ENCODE measurements at regions not wholly inside any gene's neighbourhood (a gene's known extent, or its start where the extent isn't known, plus 50 kb on each side); places are given as distances from the start of the nearest gene placed in this dataset.

- peaks cover 0 to 2% (median 0%) of the 10 kb centered on the region in 3 donors for H3K9me3 ChIP-seq (ENCODE audit: control insufficient read depth in 3 of 3, low read length in 3 of 3)
- H3K27ac ChIP-seq (ENCODE audit: low read depth, low read length): no peak overlapping the region
- H3K9ac ChIP-seq (ENCODE audit: low read depth in 1 of 3, low read length in 3 of 3): no peak overlapping the region
- H3K4me3 ChIP-seq (ENCODE audit: low read length in 3 of 3): no peak overlapping the region
- peaks cover 0 to 8% (median 0%) of the 10 kb centered on the region in 3 donors for H3K4me1 ChIP-seq (ENCODE audit: control insufficient read depth in 3 of 3, insufficient read depth in 3 of 3, low read length in 3 of 3)
- no peaks in the 10 kb centered on the region for H3K36me3 ChIP-seq (ENCODE audit: control insufficient read depth in 3 of 3, insufficient read depth in 3 of 3, low read length in 3 of 3)
- peaks cover 4 to 41% (median 30%) of the 10 kb centered on the region in 3 donors for H3K27me3 ChIP-seq (ENCODE audit: control insufficient read depth in 3 of 3, insufficient read depth in 3 of 3, low read length in 3 of 3)
Measured at GRCh38 chr11:70760416-70761020, 362.2 kb downstream of the CTTN start.

DNA sequence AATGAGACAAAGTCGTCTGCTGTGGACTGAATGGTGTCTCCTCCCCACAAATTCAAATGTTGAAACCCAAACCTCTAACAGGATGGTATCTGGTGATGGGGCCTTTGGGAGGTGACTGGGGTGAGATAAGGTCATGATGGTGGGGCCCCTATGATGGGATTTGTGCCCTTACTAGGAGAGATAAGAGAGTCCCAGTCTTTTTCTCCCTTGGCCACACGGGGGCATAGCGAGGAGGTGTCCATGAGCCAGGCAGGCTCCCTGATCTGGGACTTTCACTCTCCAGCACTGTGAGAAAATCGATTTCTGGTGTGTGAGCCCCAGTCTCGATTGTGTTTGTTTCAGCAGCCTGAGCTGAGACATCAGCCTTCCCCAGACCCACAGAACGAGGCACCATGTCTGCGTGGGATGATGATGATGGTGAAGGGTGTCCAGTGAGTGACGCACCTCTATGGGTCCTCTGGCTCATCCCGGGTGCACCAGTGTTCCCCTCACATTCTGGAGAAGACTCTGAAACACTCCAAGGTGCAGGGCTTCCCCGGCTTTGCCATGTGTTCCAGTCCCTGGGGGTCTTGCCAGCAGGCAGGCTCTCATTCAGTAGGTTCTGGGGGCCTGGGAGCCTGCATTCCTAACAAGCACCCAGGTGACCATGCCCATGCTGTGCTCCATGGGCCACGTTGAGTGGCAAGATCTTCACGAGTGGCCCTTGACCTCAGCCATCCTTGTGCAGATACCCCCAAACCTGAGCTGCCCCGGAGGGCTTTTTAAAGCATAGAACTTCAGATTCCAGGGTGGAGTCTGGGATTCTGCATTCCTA is 363.0 kb downstream of the CTTN start:
- Histone ChIP-seq H3K27ac (ENCODE audit: low read depth, low read length) (no peak overlapping the region), H3K36me3 (ENCODE audit: control insufficient read depth in 3 of 3, insufficient read depth in 3 of 3, low read length in 3 of 3) (no peaks in the 10 kb centered on the region), H3K4me1 (ENCODE audit: control insufficient read depth in 3 of 3, insufficient read depth in 3 of 3, low read length in 3 of 3) (peaks cover 0 to 6% (median 0%) of the 10 kb centered on the region in 3 donors), H3K4me3 (ENCODE audit: low read length in 3 of 3) (no peak overlapping the region), H3K9me3 (ENCODE audit: control insufficient read depth in 3 of 3, low read length in 3 of 3) (peaks cover 0 to 2% (median 0%) of the 10 kb centered on the region in 3 donors), H3K9ac (ENCODE audit: low read depth in 1 of 3, low read length in 3 of 3) (no peak overlapping the region), H3K27me3 (ENCODE audit: control insufficient read depth in 3 of 3, insufficient read depth in 3 of 3, low read length in 3 of 3) (peaks cover 0 to 38% (median 23%) of the 10 kb centered on the region in 3 donors)

DNA sequence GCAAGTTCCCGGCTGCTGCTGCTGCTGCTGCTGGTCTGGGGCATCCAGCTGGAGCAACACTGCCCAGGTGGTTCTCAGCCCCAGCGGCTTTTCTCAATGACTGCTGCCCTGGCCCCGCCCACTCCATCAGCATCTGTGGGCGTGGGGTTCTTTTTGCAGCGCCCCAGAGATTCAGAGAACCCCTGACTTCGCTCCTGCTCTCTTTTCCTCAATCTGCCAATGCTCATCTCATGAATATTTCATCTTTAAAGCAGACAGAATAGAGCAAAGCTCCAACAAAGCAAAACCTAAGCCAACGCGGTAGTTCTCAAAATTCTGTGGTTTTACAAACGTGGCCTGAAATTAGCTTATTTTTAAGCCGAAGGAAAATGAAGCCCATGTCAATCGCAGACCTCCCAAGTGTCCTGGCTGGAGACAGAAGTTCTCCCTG is 363.6 kb downstream of the CTTN start:
- Histone ChIP-seq H3K27ac (ENCODE audit: low read depth, low read length) (no peak overlapping the region), H3K36me3 (ENCODE audit: control insufficient read depth in 3 of 3, insufficient read depth in 3 of 3, low read length in 3 of 3) (no peaks in the 10 kb centered on the region), H3K4me1 (ENCODE audit: control insufficient read depth in 3 of 3, insufficient read depth in 3 of 3, low read length in 3 of 3) (peaks cover 0 to 6% (median 0%) of the 10 kb centered on the region in 3 donors), H3K27me3 (ENCODE audit: control insufficient read depth in 3 of 3, insufficient read depth in 3 of 3, low read length in 3 of 3) (peaks cover 0 to 35% (median 17%) of the 10 kb centered on the region in 3 donors), H3K9me3 (ENCODE audit: control insufficient read depth in 3 of 3, low read length in 3 of 3) (peaks cover 0 to 2% (median 0%) of the 10 kb centered on the region in 3 donors), H3K4me3 (ENCODE audit: low read length in 3 of 3) (no peak overlapping the region), H3K9ac (ENCODE audit: low read depth in 1 of 3, low read length in 3 of 3) (no peak overlapping the region)

- Histone ChIP-seq H3K27me3 (ENCODE audit: control insufficient read depth in 3 of 3, insufficient read depth in 3 of 3, low read length in 3 of 3) (peaks cover 0 to 27% (median 13%) of the 10 kb centered on the region in 3 donors), H3K9ac (ENCODE audit: low read depth in 1 of 3, low read length in 3 of 3) (no peak overlapping the region)
Measured at GRCh38 chr11:70762810-70763209, 364.5 kb downstream of the CTTN start.

DNA sequence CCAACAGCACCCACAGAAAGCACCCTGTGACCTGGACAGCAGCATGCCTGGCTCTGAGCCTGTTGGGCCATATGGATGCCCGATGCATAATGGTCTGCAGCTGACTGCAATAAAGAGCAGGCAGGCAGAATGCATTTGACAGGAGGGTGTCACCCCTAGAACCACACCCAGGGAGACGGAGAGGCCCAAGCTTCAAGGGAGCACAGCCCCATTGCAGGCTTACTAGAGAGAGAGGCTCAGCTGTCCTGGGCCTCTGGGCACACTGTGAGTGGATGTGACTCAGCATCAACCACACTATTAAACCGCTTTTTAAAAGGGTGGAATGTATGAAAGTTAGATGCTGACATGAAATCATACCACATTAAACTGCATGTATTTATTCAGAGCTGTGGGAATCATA is 365.3 kb downstream of the CTTN start:
- Histone ChIP-seq H3K4me3 (ENCODE audit: low read length in 3 of 3) (no peak overlapping the region), H3K4me1 (ENCODE audit: control insufficient read depth in 3 of 3, insufficient read depth in 3 of 3, low read length in 3 of 3) (peaks cover 0 to 6% (median 0%) of the 10 kb centered on the region in 3 donors), H3K36me3 (ENCODE audit: control insufficient read depth in 3 of 3, insufficient read depth in 3 of 3, low read length in 3 of 3) (no peaks in the 10 kb centered on the region), H3K27me3 (ENCODE audit: control insufficient read depth in 3 of 3, insufficient read depth in 3 of 3, low read length in 3 of 3) (peaks cover 0 to 21% (median 13%) of the 10 kb centered on the region in 3 donors), H3K9ac (ENCODE audit: low read depth in 1 of 3, low read length in 3 of 3) (no peak overlapping the region), H3K9me3 (ENCODE audit: control insufficient read depth in 3 of 3, low read length in 3 of 3) (peaks cover 0 to 2% (median 0%) of the 10 kb centered on the region in 3 donors), H3K27ac (ENCODE audit: low read depth, low read length) (no peak overlapping the region)

More at GRCh38 chr11:70762810-70763209, 364.5 kb downstream of the CTTN start:
- Histone ChIP-seq H3K27ac (ENCODE audit: low read depth, low read length) (no peak overlapping the region), H3K4me3 (ENCODE audit: low read length in 3 of 3) (no peak overlapping the region), H3K4me1 (ENCODE audit: control insufficient read depth in 3 of 3, insufficient read depth in 3 of 3, low read length in 3 of 3) (peaks cover 0 to 6% (median 0%) of the 10 kb centered on the region in 3 donors), H3K36me3 (ENCODE audit: control insufficient read depth in 3 of 3, insufficient read depth in 3 of 3, low read length in 3 of 3) (no peaks in the 10 kb centered on the region), H3K9me3 (ENCODE audit: control insufficient read depth in 3 of 3, low read length in 3 of 3) (peaks cover 0 to 2% (median 0%) of the 10 kb centered on the region in 3 donors)

DNA sequence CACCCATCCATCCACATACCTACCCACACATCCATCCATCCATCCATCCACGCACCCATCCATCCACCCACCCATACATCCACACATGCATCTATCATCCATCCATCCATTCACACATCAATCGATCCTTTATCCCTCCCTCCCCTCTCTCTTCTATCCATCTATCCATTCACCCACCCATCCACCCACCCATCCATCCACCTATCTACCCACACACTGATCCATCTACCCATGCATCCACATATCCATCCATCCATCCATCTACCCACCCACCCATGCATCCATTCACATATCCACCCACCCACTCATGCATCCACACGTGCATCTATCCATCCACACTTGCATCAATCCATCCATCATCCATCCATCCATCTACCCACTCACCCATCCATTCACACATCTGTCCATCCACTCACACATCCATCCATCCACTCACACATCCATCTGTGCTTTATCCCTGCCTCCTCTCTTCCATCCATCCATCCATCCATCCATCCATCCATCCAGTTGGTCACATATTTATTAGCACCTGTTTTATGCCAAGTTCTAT is 366.1 kb downstream of the CTTN start:
- H3K27ac ChIP-seq (ENCODE audit: low read depth, low read length): no peak overlapping the region
- peaks cover 0 to 6% (median 0%) of the 10 kb centered on the region in 3 donors for H3K4me1 ChIP-seq (ENCODE audit: control insufficient read depth in 3 of 3, insufficient read depth in 3 of 3, low read length in 3 of 3)
- no peak overlapping the region for H3K9ac ChIP-seq (ENCODE audit: low read depth in 1 of 3, low read length in 3 of 3)
- no peak overlapping the region for H3K4me3 ChIP-seq (ENCODE audit: low read length in 3 of 3)
- H3K27me3 ChIP-seq (ENCODE audit: control insufficient read depth in 3 of 3, insufficient read depth in 3 of 3, low read length in 3 of 3): peaks cover 0 to 20% (median 14%) of the 10 kb centered on the region in 3 donors
- H3K36me3 ChIP-seq (ENCODE audit: control insufficient read depth in 3 of 3, insufficient read depth in 3 of 3, low read length in 3 of 3): no peaks in the 10 kb centered on the region
- peaks cover 0 to 2% (median 0%) of the 10 kb centered on the region in 3 donors for H3K9me3 ChIP-seq (ENCODE audit: control insufficient read depth in 3 of 3, low read length in 3 of 3)

- Histone ChIP-seq H3K9me3 (ENCODE audit: control insufficient read depth in 3 of 3, low read length in 3 of 3) (no peaks in the 10 kb centered on the region), H3K27ac (ENCODE audit: low read depth, low read length) (no peak overlapping the region), H3K9ac (ENCODE audit: low read depth in 1 of 3, low read length in 3 of 3) (no peak overlapping the region), H3K27me3 (ENCODE audit: control insufficient read depth in 3 of 3, insufficient read depth in 3 of 3, low read length in 3 of 3) (peaks cover 0 to 18% (median 10%) of the 10 kb centered on the region in 3 donors), H3K36me3 (ENCODE audit: control insufficient read depth in 3 of 3, insufficient read depth in 3 of 3, low read length in 3 of 3) (no peaks in the 10 kb centered on the region), H3K4me3 (ENCODE audit: low read length in 3 of 3) (no peak overlapping the region), H3K4me1 (ENCODE audit: control insufficient read depth in 3 of 3, insufficient read depth in 3 of 3, low read length in 3 of 3) (peaks cover 0 to 6% (median 0%) of the 10 kb centered on the region in 3 donors)
Measured at GRCh38 chr11:70766901-70767300, 368.6 kb downstream of the CTTN start.

GRCh38 chr11:70768346-70769095 is 370.2 kb downstream of the CTTN start:
- H3K36me3 ChIP-seq (ENCODE audit: control insufficient read depth in 3 of 3, insufficient read depth in 3 of 3, low read length in 3 of 3): no peaks in the 10 kb centered on the region
- peaks cover 0 to 9% (median 8%) of the 10 kb centered on the region in 3 donors for H3K27me3 ChIP-seq (ENCODE audit: control insufficient read depth in 3 of 3, insufficient read depth in 3 of 3, low read length in 3 of 3)
- H3K27ac ChIP-seq (ENCODE audit: low read depth, low read length): no peak overlapping the region
- peaks cover 0 to 6% (median 0%) of the 10 kb centered on the region in 3 donors for H3K4me1 ChIP-seq (ENCODE audit: control insufficient read depth in 3 of 3, insufficient read depth in 3 of 3, low read length in 3 of 3)
- peaks cover 0 to under 1% (median 0%) of the 10 kb centered on the region in 3 donors for H3K9me3 ChIP-seq (ENCODE audit: control insufficient read depth in 3 of 3, low read length in 3 of 3)
- H3K4me3 ChIP-seq (ENCODE audit: low read length in 3 of 3): no peak overlapping the region
- no peak overlapping the region for H3K9ac ChIP-seq (ENCODE audit: low read depth in 1 of 3, low read length in 3 of 3)

GRCh38 chr11:70769106-70769505 is 370.8 kb downstream of the CTTN start:
- H3K9me3 ChIP-seq (ENCODE audit: control insufficient read depth in 3 of 3, low read length in 3 of 3): peaks cover 0 to 5% (median 2%) of the 10 kb centered on the region in 3 donors
- H3K36me3 ChIP-seq (ENCODE audit: control insufficient read depth in 3 of 3, insufficient read depth in 3 of 3, low read length in 3 of 3): no peaks in the 10 kb centered on the region
- peaks cover 0 to 9% (median 8%) of the 10 kb centered on the region in 3 donors for H3K27me3 ChIP-seq (ENCODE audit: control insufficient read depth in 3 of 3, insufficient read depth in 3 of 3, low read length in 3 of 3)
- no peak overlapping the region for H3K9ac ChIP-seq (ENCODE audit: low read depth in 1 of 3, low read length in 3 of 3)
- no peak overlapping the region for H3K27ac ChIP-seq (ENCODE audit: low read depth, low read length)
- H3K4me1 ChIP-seq (ENCODE audit: control insufficient read depth in 3 of 3, insufficient read depth in 3 of 3, low read length in 3 of 3): peaks cover 0 to 6% (median 0%) of the 10 kb centered on the region in 3 donors
- H3K4me3 ChIP-seq (ENCODE audit: low read length in 3 of 3): no peak overlapping the region
